Sigmoid colon (tissue), 6 donors: ENCODE measurements at regions not wholly inside any gene's neighbourhood (a gene's known extent, or its start where the extent isn't known, plus 50 kb on each side); places are given as distances from the start of the nearest gene placed in this dataset.

Experiments used
- DNase-seq: peaks from one replicate; pipeline ENCODE4 v3.0.0-alpha.2; 2019
- H3K27ac ChIP-seq, 4 donors: fragments of 200-600 bp; sonication (generic); one replicate each; pipeline ENCODE4 v1.5.1; 2016 to 2019; ENCODE audit warnings: mild to moderate bottlenecking in 1 of 4
- H3K27me3 ChIP-seq, 3 donors: fragments of 200-600 bp; sonication (generic); one replicate each; pipeline ENCODE4 v1.5.1; 2019; ENCODE audit warnings: mild to moderate bottlenecking in 1 of 3
- H3K36me3 ChIP-seq, 4 donors: fragments of 200-600 bp; sonication (generic); one replicate each; pipeline ENCODE4 v1.5.1; 2016 to 2019
- H3K4me1 ChIP-seq, 4 donors: fragments of 200-600 bp; sonication (generic); one replicate each; pipeline ENCODE4 v1.5.1; 2017 to 2019
- H3K4me3 ChIP-seq, 4 donors: fragments of 200-600 bp; sonication (generic); one replicate each; pipeline ENCODE4 v1.5.1; 2017 to 2019; ENCODE audit warnings: mild to moderate bottlenecking in 2 of 4, moderate library complexity in 1 of 4
- H3K9me3 ChIP-seq, 4 donors: fragments of 200-600 bp in 3 of 4; sonication (generic) in 3 of 4; one replicate each; pipeline versions ENCODE4 v1.5.1 to v1.6.1; 2013 to 2019
- EP300 ChIP-seq, 4 donors: sonication (generic); formaldehyde crosslinking; IDR thresholded peaks; one replicate each; pipeline ENCODE4 v1.6.1; 2017; ENCODE audit warnings: antibody characterized with exemption in 4 of 4
- POLR2A ChIP-seq, 2 donors: fragments of 450-650 bp; IDR thresholded peaks; one replicate each; pipeline ENCODE4 v1.6.1; 2016; ENCODE audit warnings: antibody characterized with exemption in 2 of 2, mild to moderate bottlenecking in 2 of 2, moderate library complexity in 2 of 2
- POLR2AphosphoS5 ChIP-seq, 4 donors: sonication (generic); formaldehyde crosslinking; IDR thresholded peaks; one replicate each; pipeline ENCODE4 v1.6.1; 2017; ENCODE audit warnings: antibody characterized with exemption in 4 of 4
- WGBS, 2 donors: extraction: QIAGEN DNeasy Blood & Tissue Kit; methylation state at CpG; one replicate each; pipeline ENCODE4 v1.1.7; 2013; 5-methylcytosine and 5-hydroxymethylcytosine counted together
- intact Hi-C: fragments of 100-400 bp; cut with DNase I; formaldehyde crosslinking; loops from one replicate; pipeline ENCODE4 v1.15.1; 2023
- TF ChIP-seq, protein P1 (sequence below), 4 experiments: fragments of 450-650 bp in 3 of 4; fragments of 200-600 bp in 1 of 4; IDR thresholded peaks; one replicate each; pipeline ENCODE4 v1.5.1; 2016 to 2019; ENCODE audit warnings: antibody characterized with exemption in 4 of 4, mild to moderate bottlenecking in 3 of 4, moderate library complexity in 2 of 4
- donor health status: healthy with polysubstance abuse.
- donor health status: healthy.

- Histone ChIP-seq H3K9me3 (no peaks in the 10 kb centered on the region), H3K4me3 (no peak overlapping the region), H3K36me3 (no peaks in the 10 kb centered on the region), H3K4me1 (no peaks in the 10 kb centered on the region), H3K27ac (no peak overlapping the region), H3K27me3 (no peaks in the 10 kb centered on the region)
- intact Hi-C loops = no loop called here
- TF ChIP-seq POLR2AphosphoS5 (IDR thresholded peaks at IDR 0.05) = no peak
- 14 to 37% methylated on average over 3 of the region's 3 CpGs for WGBS, 2 donors
- DNase-seq = no peak
Observed at GRCh38 chr2:137775529-137775928, 188.7 kb upstream of the HNMT start.

DNA sequence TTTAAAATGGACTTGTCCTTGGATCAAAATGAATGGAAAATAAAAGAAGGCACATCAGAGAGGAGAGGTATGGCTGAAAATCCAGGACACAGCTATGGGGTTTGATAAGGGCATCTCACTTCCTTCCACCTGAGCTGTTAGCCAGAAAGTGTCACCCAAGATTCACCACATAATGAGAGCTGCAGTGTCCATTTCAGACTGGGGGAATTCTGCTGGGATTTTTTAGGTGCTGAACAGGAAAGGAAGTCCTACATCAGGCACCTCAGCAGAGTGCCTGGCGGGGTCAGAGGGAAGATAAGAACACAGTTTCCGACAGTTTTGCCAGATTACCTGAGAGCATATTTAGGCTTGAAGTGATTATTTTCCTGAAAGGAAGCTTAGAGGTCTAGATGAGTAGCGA is 187.6 kb upstream of the HNMT start:
- whole genome bisulfite sequencing, 2 donors = 68 to 91% methylated on average over 3 of the region's 3 CpGs
- intact Hi-C loops = no loop called here
- Histone ChIP-seq H3K36me3 (no peaks in the 10 kb centered on the region), H3K4me3 (no peak overlapping the region), H3K27me3 (no peaks in the 10 kb centered on the region), H3K9me3 (no peaks in the 10 kb centered on the region), H3K4me1 (no peaks in the 10 kb centered on the region), H3K27ac (no peak overlapping the region)
- TF ChIP-seq, protein P1, sequence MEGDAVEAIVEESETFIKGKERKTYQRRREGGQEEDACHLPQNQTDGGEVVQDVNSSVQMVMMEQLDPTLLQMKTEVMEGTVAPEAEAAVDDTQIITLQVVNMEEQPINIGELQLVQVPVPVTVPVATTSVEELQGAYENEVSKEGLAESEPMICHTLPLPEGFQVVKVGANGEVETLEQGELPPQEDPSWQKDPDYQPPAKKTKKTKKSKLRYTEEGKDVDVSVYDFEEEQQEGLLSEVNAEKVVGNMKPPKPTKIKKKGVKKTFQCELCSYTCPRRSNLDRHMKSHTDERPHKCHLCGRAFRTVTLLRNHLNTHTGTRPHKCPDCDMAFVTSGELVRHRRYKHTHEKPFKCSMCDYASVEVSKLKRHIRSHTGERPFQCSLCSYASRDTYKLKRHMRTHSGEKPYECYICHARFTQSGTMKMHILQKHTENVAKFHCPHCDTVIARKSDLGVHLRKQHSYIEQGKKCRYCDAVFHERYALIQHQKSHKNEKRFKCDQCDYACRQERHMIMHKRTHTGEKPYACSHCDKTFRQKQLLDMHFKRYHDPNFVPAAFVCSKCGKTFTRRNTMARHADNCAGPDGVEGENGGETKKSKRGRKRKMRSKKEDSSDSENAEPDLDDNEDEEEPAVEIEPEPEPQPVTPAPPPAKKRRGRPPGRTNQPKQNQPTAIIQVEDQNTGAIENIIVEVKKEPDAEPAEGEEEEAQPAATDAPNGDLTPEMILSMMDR (IDR thresholded peaks at IDR 0.05) = no peak
- TF ChIP-seq POLR2AphosphoS5 (IDR thresholded peaks at IDR 0.05) (no peak), POLR2A (IDR thresholded peaks at IDR 0.05) (no peak), EP300 (IDR thresholded peaks at IDR 0.05) (no peak)
- DNase-seq = no peak

DNA sequence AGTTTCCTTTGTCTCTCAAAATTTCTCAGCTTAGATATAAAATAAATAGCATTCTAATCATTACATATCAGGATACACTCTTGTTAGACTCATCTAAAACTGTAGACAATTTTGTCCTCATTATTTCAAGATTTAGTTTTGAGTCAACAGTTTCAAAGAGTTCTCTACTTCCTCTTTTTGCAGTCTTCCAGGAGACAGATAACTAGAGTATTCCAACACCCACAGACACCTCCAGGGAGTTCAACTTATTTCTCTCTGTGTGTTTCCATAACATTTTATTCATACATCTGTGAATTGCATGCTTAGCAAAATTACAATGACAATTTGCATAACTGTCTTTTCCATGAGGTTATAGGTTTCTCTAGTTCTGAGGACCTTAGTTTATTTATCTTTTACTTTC is 166.6 kb upstream of the HNMT start:
- no peak for DNase-seq
- TF ChIP-seq POLR2A (IDR thresholded peaks at IDR 0.05) = no peak
- no peak for TF ChIP-seq POLR2AphosphoS5 (IDR thresholded peaks at IDR 0.05)
- TF ChIP-seq, protein P1 (IDR thresholded peaks at IDR 0.05) = no peak
- TF ChIP-seq EP300 (IDR thresholded peaks at IDR 0.05) = no peak
- no peaks in the 10 kb centered on the region for H3K9me3 ChIP-seq
- no peaks in the 10 kb centered on the region for H3K4me1 ChIP-seq
- H3K27ac ChIP-seq = no peak overlapping the region
- no peaks in the 10 kb centered on the region for H3K27me3 ChIP-seq
- H3K4me3 ChIP-seq = no peak overlapping the region
- H3K36me3 ChIP-seq = no peaks in the 10 kb centered on the region
- intact Hi-C loops = no loop called here

- Histone ChIP-seq H3K4me1 (no peaks in the 10 kb centered on the region), H3K9me3 (no peaks in the 10 kb centered on the region), H3K36me3 (no peaks in the 10 kb centered on the region), H3K27ac (no peak overlapping the region), H3K4me3 (no peak overlapping the region), H3K27me3 (no peaks in the 10 kb centered on the region)
- DNase-seq = no peak
- TF ChIP-seq POLR2AphosphoS5 (IDR thresholded peaks at IDR 0.05) = no peak
- TF ChIP-seq POLR2A (IDR thresholded peaks at IDR 0.05) = no peak
- TF ChIP-seq, protein P1 (IDR thresholded peaks at IDR 0.05) = no peak
- no peak for TF ChIP-seq EP300 (IDR thresholded peaks at IDR 0.05)
- WGBS, 2 donors = 89 to 90% methylated on average over 5 of the region's 5 CpGs
- intact Hi-C loops = no loop called here
Observed at GRCh38 chr2:137799600-137799999, 164.7 kb upstream of the HNMT start.

- 82 to 88% methylated on average over 2 of the region's 2 CpGs for WGBS, 2 donors
- H3K36me3 ChIP-seq = no peaks in the 10 kb centered on the region
- H3K4me1 ChIP-seq = no peaks in the 10 kb centered on the region
- intact Hi-C loops = no loop called here
- no peak overlapping the region for H3K4me3 ChIP-seq
- DNase-seq = no peak
- H3K27ac ChIP-seq = no peak overlapping the region
- TF ChIP-seq, protein P1 (IDR thresholded peaks at IDR 0.05) = no peak
- no peak for TF ChIP-seq POLR2AphosphoS5 (IDR thresholded peaks at IDR 0.05)
- TF ChIP-seq EP300 (IDR thresholded peaks at IDR 0.05) = no peak
- no peak for TF ChIP-seq POLR2A (IDR thresholded peaks at IDR 0.05)
- no peaks in the 10 kb centered on the region for H3K9me3 ChIP-seq
- H3K27me3 ChIP-seq = no peaks in the 10 kb centered on the region
Observed at GRCh38 chr2:137800386-137800785, 163.9 kb upstream of the HNMT start.
